HG02870 (cell line): ENCODE measurements at regions not wholly inside any gene's neighbourhood (a gene's known extent, or its start where the extent isn't known, plus 50 kb on each side); places are given as distances from the start of the nearest gene placed in this dataset.
"Not testable (repeated sequence)": the region's sequence is repeated elsewhere in the genome, so short reads cannot be mapped to it uniquely, and the experiment has no call there.

Experiments used
- ATAC-seq: cut with Tn5 transposase; IDR thresholded peaks from one replicate; pipeline ENCODE4 v1.9.1; 2021; ENCODE audit warnings: mild to moderate bottlenecking, moderate library complexity; ENCODE audit not compliant: unreplicated experiment

- no peak for ATAC-seq
These were observed 947.8 kb downstream of the C4orf33 start for GRCh38 chr4:130043732-130044160.

- ATAC-seq = no peak
These were observed 949.0 kb downstream of the C4orf33 start for GRCh38 chr4:130044788-130045531.

GRCh38 chr4:130053723-130054122, 957.8 kb downstream of the C4orf33 start:
- no peak for ATAC-seq

- ATAC-seq = no peak
These were observed 959.0 kb downstream of the C4orf33 start for GRCh38 chr4:130054908-130055307.

GRCh38 chr4:130056286-130056685, 960.3 kb downstream of the C4orf33 start:
- no peak for ATAC-seq

GRCh38 chr4:130064471-130064870, 968.5 kb downstream of the C4orf33 start:
- ATAC-seq = no peak

- no peak for ATAC-seq
These were observed 971.5 kb downstream of the C4orf33 start for GRCh38 chr4:130067419-130067818.

- ATAC-seq = no peak
These were observed 972.1 kb downstream of the C4orf33 start for GRCh38 chr4:130068072-130068471.

GRCh38 chr4:130071746-130072145, 975.8 kb downstream of the C4orf33 start:
- no peak for ATAC-seq

GRCh38 chr4:130073145-130073790, 977.3 kb downstream of the C4orf33 start:
- no peak for ATAC-seq

- ATAC-seq = no peak
These were observed 978.1 kb downstream of the C4orf33 start for GRCh38 chr4:130074096-130074495.

GRCh38 chr4:130077275-130077674, 981.3 kb downstream of the C4orf33 start:
- ATAC-seq = no peak

- ATAC-seq = not testable (repeated sequence)
These were observed 983.1 kb downstream of the C4orf33 start for GRCh38 chr4:130079027-130079426.

- no peak for ATAC-seq
These were observed 985.0 kb downstream of the C4orf33 start for GRCh38 chr4:130080872-130081451.

- ATAC-seq = no peak
These were observed 994.5 kb downstream of the C4orf33 start for GRCh38 chr4:130090427-130090826.

GRCh38 chr4:130092187-130093015, 996.4 kb downstream of the C4orf33 start:
- no peak for ATAC-seq

GRCh38 chr4:130099105-130099504, 1003.2 kb downstream of the C4orf33 start:
- no peak for ATAC-seq

GRCh38 chr4:130110189-130110588, 1014.2 kb downstream of the C4orf33 start:
- no peak for ATAC-seq

- ATAC-seq = no peak
These were observed 1014.8 kb downstream of the C4orf33 start for GRCh38 chr4:130110770-130111169.

GRCh38 chr4:130124066-130124465, 1028.1 kb downstream of the C4orf33 start:
- no peak for ATAC-seq

- ATAC-seq = no peak
These were observed 1029.5 kb downstream of the C4orf33 start for GRCh38 chr4:130125467-130125866.
